ENCODE measurements at regions not wholly inside any gene's neighbourhood (a gene's known extent, or its start where the extent isn't known, plus 50 kb on each side); places are given as distances from the start of the nearest gene placed in this dataset.

GRCh38 chrX:43008356-43008755, 230.4 kb upstream of the PPP1R2C start:
- no peak for TF ChIP-seq CTCF (IDR thresholded peaks at IDR 0.05; ENCODE audit: low read depth, low read length, missing control alignments)
- no peaks in the 10 kb centered on the region for H3K27me3 ChIP-seq (replicated peaks)
- in situ Hi-C loops (cut with HindIII; ENCODE audit: low pct_ligation_motif_present, low sequenced_read_pairs) = no loop called here

GRCh38 chrX:43016021-43016420, 238.1 kb upstream of the PPP1R2C start:
- H3K27me3 ChIP-seq (replicated peaks) = no peaks in the 10 kb centered on the region
- H3K4me3 ChIP-seq (ENCODE audit: low read depth, low read length) = no peak overlapping the region
- in situ Hi-C loops (cut with HindIII; ENCODE audit: low pct_ligation_motif_present, low sequenced_read_pairs) = no loop called here
- no peak for DNase-seq
- TF ChIP-seq CTCF (IDR thresholded peaks at IDR 0.05; ENCODE audit: low read depth, low read length, missing control alignments) = no peak
- no peak overlapping the region for H3K27ac ChIP-seq
- H3K36me3 ChIP-seq (replicated peaks) = no peaks in the 10 kb centered on the region

More at GRCh38 chrX:43008356-43008755, 230.4 kb upstream of the PPP1R2C start:
- DNase-seq = no peak
- Histone ChIP-seq H3K36me3 (replicated peaks) (no peaks in the 10 kb centered on the region), H3K4me3 (ENCODE audit: low read depth, low read length) (no peak overlapping the region), H3K27ac (no peak overlapping the region)

- Histone ChIP-seq H3K4me3 (ENCODE audit: low read depth, low read length) (no peak overlapping the region), H3K36me3 (replicated peaks) (no peaks in the 10 kb centered on the region), H3K27ac (no peak overlapping the region), H3K27me3 (replicated peaks) (no peaks in the 10 kb centered on the region)
- DNase-seq = no peak
- no peak for TF ChIP-seq CTCF (IDR thresholded peaks at IDR 0.05; ENCODE audit: low read depth, low read length, missing control alignments)
- in situ Hi-C loops (cut with HindIII; ENCODE audit: low pct_ligation_motif_present, low sequenced_read_pairs) = no loop called here
Measured at GRCh38 chrX:43018031-43018430, 240.1 kb upstream of the PPP1R2C start.

- Histone ChIP-seq H3K4me3 (ENCODE audit: low read depth, low read length) (no peak overlapping the region), H3K27ac (no peak overlapping the region), H3K27me3 (replicated peaks) (no peaks in the 10 kb centered on the region), H3K36me3 (replicated peaks) (no peaks in the 10 kb centered on the region)
- no peak for DNase-seq
- no peak for TF ChIP-seq CTCF (IDR thresholded peaks at IDR 0.05; ENCODE audit: low read depth, low read length, missing control alignments)
- in situ Hi-C loops (cut with HindIII; ENCODE audit: low pct_ligation_motif_present, low sequenced_read_pairs) = no loop called here
Measured at GRCh38 chrX:43019021-43019420, 241.1 kb upstream of the PPP1R2C start.

- in situ Hi-C loops (cut with HindIII; ENCODE audit: low pct_ligation_motif_present, low sequenced_read_pairs) = no loop called here
- TF ChIP-seq CTCF (IDR thresholded peaks at IDR 0.05; ENCODE audit: low read depth, low read length, missing control alignments) = no peak
- H3K27ac ChIP-seq = no peak overlapping the region
- no peaks in the 10 kb centered on the region for H3K36me3 ChIP-seq (replicated peaks)
- DNase-seq = no peak
- H3K4me3 ChIP-seq (ENCODE audit: low read depth, low read length) = no peak overlapping the region
- H3K27me3 ChIP-seq (replicated peaks) = no peaks in the 10 kb centered on the region
Measured at GRCh38 chrX:43025806-43026315, 247.9 kb upstream of the PPP1R2C start.

GRCh38 chrX:43064096-43064495, 286.1 kb upstream of the PPP1R2C start:
- H3K27me3 ChIP-seq (replicated peaks) = no peaks in the 10 kb centered on the region
- no peak for DNase-seq
- no peaks in the 10 kb centered on the region for H3K36me3 ChIP-seq (replicated peaks)
- H3K4me3 ChIP-seq (ENCODE audit: low read depth, low read length) = no peak overlapping the region
- H3K27ac ChIP-seq = no peak overlapping the region
- in situ Hi-C loops (cut with HindIII; ENCODE audit: low pct_ligation_motif_present, low sequenced_read_pairs) = no loop called here
- TF ChIP-seq CTCF (IDR thresholded peaks at IDR 0.05; ENCODE audit: low read depth, low read length, missing control alignments) = no peak
